OCI-LY7 (cell line): ENCODE measurements at regions not wholly inside any gene's neighbourhood (a gene's known extent, or its start where the extent isn't known, plus 50 kb on each side); places are given as distances from the start of the nearest gene placed in this dataset.
"Not testable (repeated sequence)": the region's sequence is repeated elsewhere in the genome, so short reads cannot be mapped to it uniquely, and the experiment has no call there.

Experiments
- BruUV-seq: library from RNA; stranded (reverse); fragments of 400-500 nt; replicated peaks from 2 replicates; lab custom pipeline; 2021; lab: Mats Ljungman, UMichigan
- CTCF ChIA-PET: fragments of 300-600 bp; sonication (Branson Sonifier 250); formaldehyde crosslinking; loops from one replicate; lab custom pipeline; 2022; ENCODE audit warnings: antibody characterized with exemption; ENCODE audit not compliant: unreplicated experiment; lab: Charles Lee
- POLR2A ChIA-PET: fragments of 300-600 bp; sonication (Branson Sonifier 250); formaldehyde crosslinking; loops from one replicate; lab custom pipeline; 2022; ENCODE audit warnings: antibody characterized with exemption; lab: Charles Lee
- DNase-seq: peaks from one replicate; pipeline ENCODE4 v3.0.0-alpha.2; 2015; ENCODE audit warnings: low spot score
- H2AFZ ChIP-seq: fragments of 200-600 bp; sonication (generic), shearing (Covaris generic); 2 replicates; pipeline ENCODE4 v1.6.1; 2014; ENCODE audit warnings: mild to moderate bottlenecking, antibody characterized with exemption, low read length, moderate library complexity
- H3K27ac ChIP-seq: fragments of 200-600 bp; sonication (generic); 2 replicates; pipeline ENCODE4 v1.5.1; 2014; ENCODE audit warnings: mixed run types, low read depth, mild to moderate bottlenecking, moderate library complexity, low read length, inconsistent platforms; ENCODE audit not compliant: poor library complexity, severe bottlenecking
- H3K36me3 ChIP-seq: fragments of 200-600 bp; sonication (generic); 2 replicates; pipeline ENCODE4 v1.6.1; 2014; ENCODE audit warnings: mild to moderate bottlenecking, antibody characterized with exemption, low read length, moderate library complexity, mixed read lengths; ENCODE audit not compliant: insufficient read depth
- H3K4me1 ChIP-seq: fragments of 200-600 bp; sonication (generic); 2 replicates; pipeline ENCODE4 v1.5.1; 2014; ENCODE audit warnings: mild to moderate bottlenecking, low read length; ENCODE audit not compliant: insufficient read depth, poor library complexity, severe bottlenecking
- H3K4me2 ChIP-seq: fragments of 200-600 bp; sonication (generic); 2 replicates; pipeline ENCODE4 v1.6.1; 2014; ENCODE audit warnings: mild to moderate bottlenecking, low read length
- H3K4me3 ChIP-seq: fragments of 200-600 bp; sonication (generic); 2 replicates; pipeline ENCODE4 v1.5.1; 2014; ENCODE audit warnings: mild to moderate bottlenecking, low read depth, low read length; ENCODE audit not compliant: poor library complexity, severe bottlenecking
- H3K79me2 ChIP-seq: fragments of 200-600 bp; sonication (generic); 2 replicates; pipeline ENCODE4 v1.6.1; 2016; ENCODE audit warnings: low read depth, mild to moderate bottlenecking, low read length, moderate library complexity, mixed read lengths; ENCODE audit not compliant: insufficient read depth
- H3K9me2 ChIP-seq: fragments of 200-600 bp; sonication (generic); 2 replicates; pipeline ENCODE4 v1.6.1; 2016; ENCODE audit warnings: mild to moderate bottlenecking, low read length, mixed read lengths; ENCODE audit not compliant: insufficient read depth
- H3K9me3 ChIP-seq: fragments of 200-600 bp; sonication (generic); 2 replicates; pipeline ENCODE4 v1.6.1; 2014; ENCODE audit warnings: mild to moderate bottlenecking, mixed run types, low read length, mixed read lengths
- H4K20me1 ChIP-seq: fragments of 200-600 bp; sonication (generic); 2 replicates; pipeline ENCODE4 v1.6.1; 2014; ENCODE audit warnings: mild to moderate bottlenecking, antibody characterized with exemption, low read length, moderate library complexity, mixed read lengths; ENCODE audit not compliant: insufficient read depth
- EZH2phosphoT487 ChIP-seq: fragments of 200-600 bp; sonication (generic); IDR thresholded peaks from 2 replicates; pipeline ENCODE4 v1.6.1; 2018; ENCODE audit warnings: low read depth, borderline replicate concordance, mild to moderate bottlenecking, mixed run types, antibody characterized with exemption, low read length, moderate library complexity, mixed read lengths
- intact Hi-C: fragments of 100-400 bp; cut with micrococcal nuclease; formaldehyde crosslinking; loops from one replicate; pipeline ENCODE4 v1.10.0; 2022; ENCODE audit not compliant: unreplicated experiment
- TF ChIP-seq, protein P1 (sequence below): fragments of 200-600 bp; sonication (generic); conservative IDR thresholded peaks from 2 replicates; pipeline ENCODE4 v1.5.1; 2014; ENCODE audit warnings: mild to moderate bottlenecking, antibody characterized with exemption, low read length, moderate library complexity, mixed read lengths

DNA sequence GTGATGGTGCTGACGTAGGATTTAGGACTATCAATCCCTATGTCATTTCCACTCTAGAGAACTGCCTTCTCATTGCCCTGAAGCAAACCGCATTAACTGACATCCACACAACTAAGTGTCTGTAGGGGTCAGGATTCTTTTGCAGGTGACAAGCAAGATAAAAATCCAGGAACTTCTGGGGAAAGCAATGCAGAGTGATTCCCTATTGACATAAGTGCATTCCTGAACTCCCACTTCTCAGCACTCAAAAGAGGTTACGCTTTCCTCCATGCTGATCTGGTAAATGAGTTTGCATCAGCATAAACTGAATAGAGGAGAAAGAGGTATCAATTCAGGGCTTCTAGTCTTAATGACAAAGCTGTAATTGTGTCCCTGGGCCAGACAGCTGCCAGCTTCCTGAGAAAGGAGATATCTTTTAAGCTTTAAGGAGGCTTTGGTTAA is 224.6 kb upstream of the ISX start:
- Histone ChIP-seq H3K79me2 (no peaks in the 10 kb centered on the region), H3K9me2 (no peaks in the 10 kb centered on the region), H4K20me1 (no peaks in the 10 kb centered on the region), H3K9me3 (no peaks in the 10 kb centered on the region), H3K4me3 (no peak overlapping the region), H3K4me2 (no peak overlapping the region), H3K36me3 (no peaks in the 10 kb centered on the region), H2AFZ (no peak overlapping the region), H3K4me1 (no peaks in the 10 kb centered on the region), H3K27ac (no peak overlapping the region)
- CTCF ChIA-PET = no interaction called here
- intact Hi-C loops = no loop called here
- DNase-seq = no peak
- TF ChIP-seq, protein P1, sequence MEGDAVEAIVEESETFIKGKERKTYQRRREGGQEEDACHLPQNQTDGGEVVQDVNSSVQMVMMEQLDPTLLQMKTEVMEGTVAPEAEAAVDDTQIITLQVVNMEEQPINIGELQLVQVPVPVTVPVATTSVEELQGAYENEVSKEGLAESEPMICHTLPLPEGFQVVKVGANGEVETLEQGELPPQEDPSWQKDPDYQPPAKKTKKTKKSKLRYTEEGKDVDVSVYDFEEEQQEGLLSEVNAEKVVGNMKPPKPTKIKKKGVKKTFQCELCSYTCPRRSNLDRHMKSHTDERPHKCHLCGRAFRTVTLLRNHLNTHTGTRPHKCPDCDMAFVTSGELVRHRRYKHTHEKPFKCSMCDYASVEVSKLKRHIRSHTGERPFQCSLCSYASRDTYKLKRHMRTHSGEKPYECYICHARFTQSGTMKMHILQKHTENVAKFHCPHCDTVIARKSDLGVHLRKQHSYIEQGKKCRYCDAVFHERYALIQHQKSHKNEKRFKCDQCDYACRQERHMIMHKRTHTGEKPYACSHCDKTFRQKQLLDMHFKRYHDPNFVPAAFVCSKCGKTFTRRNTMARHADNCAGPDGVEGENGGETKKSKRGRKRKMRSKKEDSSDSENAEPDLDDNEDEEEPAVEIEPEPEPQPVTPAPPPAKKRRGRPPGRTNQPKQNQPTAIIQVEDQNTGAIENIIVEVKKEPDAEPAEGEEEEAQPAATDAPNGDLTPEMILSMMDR = no peak
- TF ChIP-seq EZH2phosphoT487 = no peak
- POLR2A ChIA-PET = no interaction called here
- no TSS peak for BruUV-seq

- no peaks in the 10 kb centered on the region for H3K36me3 ChIP-seq
- H3K9me2 ChIP-seq = no peaks in the 10 kb centered on the region
- H4K20me1 ChIP-seq = no peaks in the 10 kb centered on the region
- no peaks in the 10 kb centered on the region for H3K79me2 ChIP-seq
- H3K4me1 ChIP-seq = no peaks in the 10 kb centered on the region
- TF ChIP-seq, protein P1 = no peak
- no peak for TF ChIP-seq EZH2phosphoT487
- CTCF ChIA-PET = no interaction called here
- no peak overlapping the region for H3K4me2 ChIP-seq
- no peak overlapping the region for H3K4me3 ChIP-seq
- DNase-seq = no peak
- intact Hi-C loops = no loop called here
- H3K27ac ChIP-seq = no peak overlapping the region
- no TSS peak for BruUV-seq
- no peak overlapping the region for H2AFZ ChIP-seq
- H3K9me3 ChIP-seq = no peaks in the 10 kb centered on the region
- POLR2A ChIA-PET = no interaction called here
These were observed 224.0 kb upstream of the ISX start for GRCh38 chr22:34841911-34842310.

DNA sequence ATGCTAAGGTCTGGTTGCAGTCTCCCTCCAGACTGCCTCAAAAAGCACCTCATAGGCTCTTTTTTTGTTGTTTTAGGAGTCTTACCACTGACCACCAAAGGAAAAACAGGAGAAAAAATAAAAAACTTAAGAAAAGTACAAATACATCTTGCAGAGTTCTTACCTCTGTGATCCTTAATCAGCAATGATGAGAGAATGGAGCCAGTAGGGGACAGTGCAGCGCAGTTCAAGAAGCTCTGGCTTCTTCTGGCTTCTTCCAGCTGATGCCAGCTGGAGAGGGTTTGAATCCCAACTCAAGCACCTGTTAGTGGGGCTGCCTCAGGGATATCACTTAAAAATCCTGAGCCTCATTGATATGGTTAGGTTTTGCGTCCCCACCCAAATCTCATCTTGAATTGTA is 223.3 kb upstream of the ISX start:
- CTCF ChIA-PET = no interaction called here

DNA sequence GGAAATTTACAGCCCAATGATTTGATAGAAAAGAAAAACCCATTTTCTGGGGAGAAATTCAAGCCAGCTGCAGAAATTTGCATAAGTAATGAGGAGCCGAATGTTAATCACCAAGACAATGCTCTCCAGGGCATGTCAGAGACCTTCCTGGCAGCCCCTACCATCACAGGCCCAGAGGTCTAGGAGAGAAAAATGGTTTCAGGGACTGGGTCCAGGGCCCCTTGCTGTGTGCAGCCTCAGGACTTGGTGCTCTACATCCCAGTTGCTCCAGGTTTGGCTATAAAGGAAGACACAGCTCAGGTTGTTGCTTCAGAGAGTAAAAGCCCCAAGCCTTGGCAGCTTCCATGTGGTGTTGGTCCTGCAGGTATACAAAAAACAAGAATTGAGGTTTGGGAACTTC is 222.2 kb upstream of the ISX start:
- intact Hi-C loops, H3K4me2 ChIP-seq, H3K27ac ChIP-seq, H3K4me3 ChIP-seq, H3K36me3 ChIP-seq, H2AFZ ChIP-seq, H3K4me1 ChIP-seq, H3K9me2 ChIP-seq, H3K9me3 ChIP-seq, CTCF ChIA-PET, H3K79me2 ChIP-seq, BruUV-seq, H4K20me1 ChIP-seq, DNase-seq: not testable (repeated sequence)
- POLR2A ChIA-PET = interaction anchor here (0.6 kb wide), 1 partner anchor 13 kb away, joined by 5 read pairs; no protein-coding TSS in a partner anchor

More for the DNA sequence above, 223.3 kb upstream of the ISX start:
- intact Hi-C loops = no loop called here
- H4K20me1 ChIP-seq = no peaks in the 10 kb centered on the region
- H3K36me3 ChIP-seq = no peaks in the 10 kb centered on the region
- no peaks in the 10 kb centered on the region for H3K9me3 ChIP-seq
- TF ChIP-seq EZH2phosphoT487 = no peak
- TF ChIP-seq, protein P1 = no peak; the same call in 1 of the 2 replicates
- H3K4me2 ChIP-seq = no peak overlapping the region
- POLR2A ChIA-PET = no interaction called here
- H3K27ac ChIP-seq = no peak overlapping the region
- H2AFZ ChIP-seq = no peak overlapping the region
- no TSS peak for BruUV-seq
- no peaks in the 10 kb centered on the region for H3K4me1 ChIP-seq
- DNase-seq = no peak
- no peak overlapping the region for H3K4me3 ChIP-seq
- no peaks in the 10 kb centered on the region for H3K9me2 ChIP-seq
- no peaks in the 10 kb centered on the region for H3K79me2 ChIP-seq
